22Rv1 (cell line): ENCODE measurements at regions not wholly inside any gene's neighbourhood (a gene's known extent, or its start where the extent isn't known, plus 50 kb on each side); places are given as distances from the start of the nearest gene placed in this dataset.

ENCODE experiments used
- ZFX ChIP-seq: fragments of 450-650 bp; IDR thresholded peaks from 2 replicates; pipeline ENCODE4 v1.6.1; 2017; ENCODE audit warnings: antibody characterized with exemption, borderline replicate concordance
- TF ChIP-seq, protein P1 (sequence below): fragments of 450-650 bp; IDR thresholded peaks from 2 replicates; pipeline ENCODE4 v1.5.1; 2017; ENCODE audit warnings: mild to moderate bottlenecking

DNA sequence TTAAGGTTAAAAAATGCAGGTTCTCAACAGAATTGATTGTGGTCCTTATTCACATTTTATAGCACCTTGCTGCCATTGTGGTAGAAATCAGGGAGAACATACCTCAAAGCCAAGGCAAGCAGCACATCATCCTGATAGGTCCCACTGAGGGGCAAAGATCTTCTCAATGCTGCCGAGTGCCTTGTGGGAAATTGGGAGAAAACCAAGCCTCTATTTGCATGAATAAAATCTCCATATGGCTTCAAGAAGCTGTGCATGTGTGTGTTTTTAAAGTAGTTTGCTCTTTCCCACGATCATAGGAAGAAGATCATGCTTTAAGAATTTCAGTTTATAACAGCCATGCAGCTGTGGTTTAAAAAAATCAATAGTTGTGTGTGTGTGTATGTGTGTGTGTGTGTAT lies 216.9 kb upstream of the FBXL7 start:
- TF ChIP-seq, protein P1, sequence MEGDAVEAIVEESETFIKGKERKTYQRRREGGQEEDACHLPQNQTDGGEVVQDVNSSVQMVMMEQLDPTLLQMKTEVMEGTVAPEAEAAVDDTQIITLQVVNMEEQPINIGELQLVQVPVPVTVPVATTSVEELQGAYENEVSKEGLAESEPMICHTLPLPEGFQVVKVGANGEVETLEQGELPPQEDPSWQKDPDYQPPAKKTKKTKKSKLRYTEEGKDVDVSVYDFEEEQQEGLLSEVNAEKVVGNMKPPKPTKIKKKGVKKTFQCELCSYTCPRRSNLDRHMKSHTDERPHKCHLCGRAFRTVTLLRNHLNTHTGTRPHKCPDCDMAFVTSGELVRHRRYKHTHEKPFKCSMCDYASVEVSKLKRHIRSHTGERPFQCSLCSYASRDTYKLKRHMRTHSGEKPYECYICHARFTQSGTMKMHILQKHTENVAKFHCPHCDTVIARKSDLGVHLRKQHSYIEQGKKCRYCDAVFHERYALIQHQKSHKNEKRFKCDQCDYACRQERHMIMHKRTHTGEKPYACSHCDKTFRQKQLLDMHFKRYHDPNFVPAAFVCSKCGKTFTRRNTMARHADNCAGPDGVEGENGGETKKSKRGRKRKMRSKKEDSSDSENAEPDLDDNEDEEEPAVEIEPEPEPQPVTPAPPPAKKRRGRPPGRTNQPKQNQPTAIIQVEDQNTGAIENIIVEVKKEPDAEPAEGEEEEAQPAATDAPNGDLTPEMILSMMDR: no peak
- TF ChIP-seq ZFX: no peak
